ENCODE measurements at regions not wholly inside any gene's neighbourhood (a gene's known extent, or its start where the extent isn't known, plus 50 kb on each side); places are given as distances from the start of the nearest gene placed in this dataset.

DNA sequence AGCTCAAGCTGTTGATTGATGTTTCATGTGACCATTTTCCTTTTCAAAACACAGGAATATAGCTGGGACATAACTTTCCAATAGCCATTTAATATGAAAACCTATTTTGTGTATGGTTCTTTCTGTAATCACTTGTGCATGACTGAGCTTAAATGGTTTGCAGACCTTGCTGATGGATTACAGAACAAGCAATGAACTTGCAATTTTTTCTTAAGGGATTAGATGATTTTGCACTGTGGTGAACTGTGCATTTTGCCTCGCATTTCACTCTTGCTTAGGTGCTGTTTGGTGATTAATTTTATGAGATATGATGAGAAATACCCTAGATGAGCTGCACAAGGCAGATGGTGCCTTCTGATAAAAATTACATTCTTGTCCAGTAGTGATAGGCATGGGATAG lies 419.0 kb upstream of the FBXO33 start:
- TF ChIP-seq, protein P1, sequence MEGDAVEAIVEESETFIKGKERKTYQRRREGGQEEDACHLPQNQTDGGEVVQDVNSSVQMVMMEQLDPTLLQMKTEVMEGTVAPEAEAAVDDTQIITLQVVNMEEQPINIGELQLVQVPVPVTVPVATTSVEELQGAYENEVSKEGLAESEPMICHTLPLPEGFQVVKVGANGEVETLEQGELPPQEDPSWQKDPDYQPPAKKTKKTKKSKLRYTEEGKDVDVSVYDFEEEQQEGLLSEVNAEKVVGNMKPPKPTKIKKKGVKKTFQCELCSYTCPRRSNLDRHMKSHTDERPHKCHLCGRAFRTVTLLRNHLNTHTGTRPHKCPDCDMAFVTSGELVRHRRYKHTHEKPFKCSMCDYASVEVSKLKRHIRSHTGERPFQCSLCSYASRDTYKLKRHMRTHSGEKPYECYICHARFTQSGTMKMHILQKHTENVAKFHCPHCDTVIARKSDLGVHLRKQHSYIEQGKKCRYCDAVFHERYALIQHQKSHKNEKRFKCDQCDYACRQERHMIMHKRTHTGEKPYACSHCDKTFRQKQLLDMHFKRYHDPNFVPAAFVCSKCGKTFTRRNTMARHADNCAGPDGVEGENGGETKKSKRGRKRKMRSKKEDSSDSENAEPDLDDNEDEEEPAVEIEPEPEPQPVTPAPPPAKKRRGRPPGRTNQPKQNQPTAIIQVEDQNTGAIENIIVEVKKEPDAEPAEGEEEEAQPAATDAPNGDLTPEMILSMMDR (conservative IDR thresholded peaks at IDR 0.05; ENCODE audit: low read depth, low read length) = no peak
- no peak for TF ChIP-seq EZH2 (IDR thresholded peaks at IDR 0.05; ENCODE audit: low read length, unreplicated experiment)
